Ishikawa (cell line): ENCODE measurements at regions not wholly inside any gene's neighbourhood (a gene's known extent, or its start where the extent isn't known, plus 50 kb on each side); places are given as distances from the start of the nearest gene placed in this dataset.

Experiments used
- CEBPB ChIP-seq: IDR thresholded peaks from 2 replicates; pipeline ENCODE4 v1.6.1; 2012
- CREB1 ChIP-seq: IDR thresholded peaks from 2 replicates; pipeline ENCODE4 v1.6.1; 2012; ENCODE audit warnings: low read depth
- EGR1 ChIP-seq: IDR thresholded peaks from 2 replicates; pipeline ENCODE4 v1.6.1; 2012
- EP300 ChIP-seq: IDR thresholded peaks from 2 replicates; pipeline ENCODE4 v1.6.1; 2012; ENCODE audit warnings: borderline replicate concordance
- FOXM1 ChIP-seq: IDR thresholded peaks from 2 replicates; pipeline ENCODE4 v1.6.1; 2012; ENCODE audit warnings: low read depth, borderline replicate concordance
- NFIC ChIP-seq: IDR thresholded peaks from 2 replicates; pipeline ENCODE4 v1.6.1; 2012
- RAD21 ChIP-seq: IDR thresholded peaks from 2 replicates; pipeline ENCODE4 v1.6.1; 2012; ENCODE audit warnings: low read depth
- REST ChIP-seq: IDR thresholded peaks from 2 replicates; pipeline ENCODE4 v1.6.1; 2012; ENCODE audit warnings: low read depth, mild to moderate bottlenecking
- TAF1 ChIP-seq: IDR thresholded peaks from 2 replicates; pipeline ENCODE4 v1.6.1; 2012; ENCODE audit warnings: low read depth, mild to moderate bottlenecking
- TCF12 ChIP-seq: IDR thresholded peaks from 2 replicates; pipeline ENCODE4 v1.6.1; 2012; ENCODE audit warnings: low read depth
- TEAD4 ChIP-seq: IDR thresholded peaks from 2 replicates; pipeline ENCODE4 v1.6.1; 2012
- YY1 ChIP-seq: IDR thresholded peaks from 2 replicates; pipeline ENCODE4 v1.6.1; 2012; ENCODE audit warnings: low read depth
- ZBTB7A ChIP-seq: IDR thresholded peaks from 2 replicates; pipeline ENCODE4 v1.6.1; 2012; ENCODE audit warnings: low read depth
- TF ChIP-seq, protein P1 (sequence below): IDR thresholded peaks from 2 replicates; pipeline ENCODE4 v1.6.1; 2012
- TF ChIP-seq, protein P2 (sequence below): IDR thresholded peaks from 2 replicates; pipeline ENCODE4 v1.6.1; 2012

DNA sequence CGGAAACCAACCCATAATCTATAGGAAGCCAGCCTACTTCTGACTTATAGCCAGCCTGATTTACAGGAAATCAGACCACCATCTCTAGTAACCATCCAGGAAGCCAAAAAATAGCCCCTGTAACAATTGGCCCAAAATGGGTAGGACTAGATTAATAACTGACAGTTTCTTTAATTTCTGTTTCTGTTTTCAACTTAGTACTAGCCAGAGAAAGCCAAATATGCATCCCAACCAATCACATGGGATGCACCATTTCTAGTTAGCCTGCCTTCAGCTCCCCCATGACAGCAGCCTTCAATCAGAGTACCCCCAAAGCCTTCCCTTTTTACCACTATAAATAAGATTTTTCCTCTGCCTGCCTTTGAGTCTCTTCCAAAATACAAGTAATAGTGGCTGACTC is 239.1 kb upstream of the GADL1 start:
- TF ChIP-seq TCF12 = no peak
- no peak for TF ChIP-seq CEBPB
- no peak for TF ChIP-seq FOXM1
- TF ChIP-seq, protein P1, sequence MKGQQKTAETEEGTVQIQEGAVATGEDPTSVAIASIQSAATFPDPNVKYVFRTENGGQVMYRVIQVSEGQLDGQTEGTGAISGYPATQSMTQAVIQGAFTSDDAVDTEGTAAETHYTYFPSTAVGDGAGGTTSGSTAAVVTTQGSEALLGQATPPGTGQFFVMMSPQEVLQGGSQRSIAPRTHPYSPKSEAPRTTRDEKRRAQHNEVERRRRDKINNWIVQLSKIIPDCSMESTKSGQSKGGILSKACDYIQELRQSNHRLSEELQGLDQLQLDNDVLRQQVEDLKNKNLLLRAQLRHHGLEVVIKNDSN = no peak
- no peak for TF ChIP-seq REST
- no peak for TF ChIP-seq YY1
- no peak for TF ChIP-seq NFIC
- no peak for TF ChIP-seq ZBTB7A
- TF ChIP-seq EP300 = no peak
- no peak for TF ChIP-seq RAD21
- TF ChIP-seq, protein P2, sequence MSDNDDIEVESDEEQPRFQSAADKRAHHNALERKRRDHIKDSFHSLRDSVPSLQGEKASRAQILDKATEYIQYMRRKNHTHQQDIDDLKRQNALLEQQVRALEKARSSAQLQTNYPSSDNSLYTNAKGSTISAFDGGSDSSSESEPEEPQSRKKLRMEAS = no peak
- no peak for TF ChIP-seq CREB1
- no peak for TF ChIP-seq EGR1
- no peak for TF ChIP-seq TAF1
- TF ChIP-seq TEAD4 = no peak

- TF ChIP-seq YY1 = no peak
- TF ChIP-seq ZBTB7A = no peak
- no peak for TF ChIP-seq RAD21
- TF ChIP-seq, protein P1 = no peak
- TF ChIP-seq TEAD4 = no peak
- TF ChIP-seq NFIC = no peak
- no peak for TF ChIP-seq EGR1
- no peak for TF ChIP-seq TAF1
- TF ChIP-seq, protein P2 = no peak
- no peak for TF ChIP-seq CREB1
- TF ChIP-seq REST = no peak
- TF ChIP-seq EP300 = no peak
- TF ChIP-seq CEBPB = no peak
- no peak for TF ChIP-seq TCF12
- TF ChIP-seq FOXM1 = no peak
Measured at GRCh38 chr3:31135546-31135945, 241.1 kb upstream of the GADL1 start.

DNA sequence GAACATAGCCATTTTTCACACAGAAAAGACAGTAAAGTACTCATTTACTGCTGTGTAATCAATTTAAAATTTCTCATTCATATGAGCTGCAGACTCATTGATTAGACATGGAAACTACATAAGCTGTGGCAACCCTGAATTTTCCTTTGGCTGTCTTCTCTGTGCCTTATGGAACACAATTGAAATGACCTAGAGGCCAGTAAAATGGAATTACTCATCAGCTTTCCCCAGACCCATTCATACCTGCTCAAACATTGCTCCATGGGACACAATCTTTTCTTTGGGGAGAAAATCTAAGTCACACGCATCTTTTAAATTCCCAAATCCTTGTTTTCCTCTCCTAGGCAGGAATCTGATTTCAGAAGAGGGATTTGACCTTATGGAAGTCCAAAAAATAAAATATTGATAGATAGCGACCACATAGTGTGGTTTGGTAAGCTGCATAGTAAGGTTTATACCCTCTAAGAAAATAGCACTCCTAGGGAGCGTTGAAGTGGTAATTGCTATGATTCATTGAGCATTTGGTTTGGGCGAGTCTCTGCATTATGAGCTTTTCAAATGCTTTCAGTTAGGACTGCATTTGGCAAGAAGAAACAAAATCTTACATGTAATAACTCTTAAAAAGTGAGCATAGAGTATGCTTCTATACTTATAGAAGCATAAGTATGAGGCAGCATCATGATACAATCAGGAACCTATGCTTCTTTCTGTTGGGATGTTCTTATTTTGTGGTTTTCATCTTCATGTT is 243.4 kb upstream of the GADL1 start:
- TF ChIP-seq TCF12 (no peak), EP300 (no peak), YY1 (no peak)
- TF ChIP-seq, protein P1 = no peak

GRCh38 chr3:31140470-31140869 is 246.0 kb upstream of the GADL1 start:
- TF ChIP-seq, protein P1 = no peak
- no peak for TF ChIP-seq RAD21
- no peak for TF ChIP-seq TCF12
- TF ChIP-seq FOXM1 = no peak
- TF ChIP-seq YY1 = no peak
- TF ChIP-seq TAF1 = no peak
- TF ChIP-seq, protein P2 = no peak
- TF ChIP-seq EP300 = no peak
- no peak for TF ChIP-seq REST
- TF ChIP-seq NFIC = no peak
- no peak for TF ChIP-seq CREB1
- no peak for TF ChIP-seq TEAD4
- TF ChIP-seq ZBTB7A = no peak
- TF ChIP-seq EGR1 = no peak
- TF ChIP-seq CEBPB = no peak
